Psoas muscle (tissue), 7 donors: ENCODE measurements at regions not wholly inside any gene's neighbourhood (a gene's known extent, or its start where the extent isn't known, plus 50 kb on each side); places are given as distances from the start of the nearest gene placed in this dataset.

Experiments
- ATAC-seq, 4 donors: fragments of 200-7000 bp; cut with Tn5 transposase; one replicate each; pipeline ENCODE4 v1.9.1; 2020; ENCODE audit warnings: moderate library complexity in 3 of 4, mild to moderate bottlenecking in 2 of 4
- DNase-seq, 2 donors: peaks; one replicate each; pipeline ENCODE4 v3.0.0-alpha.2; 2020
- H3K27ac ChIP-seq: fragments of 200-600 bp; one replicate; pipeline ENCODE4 v1.8.0; 2022
- H3K27me3 ChIP-seq, 3 donors: fragments of 200-600 bp in 1 of 3; one replicate each; pipeline versions ENCODE4 v1.6.1 to v1.8.0; 2013 to 2022; ENCODE audit warnings: low read length in 2 of 3, mild to moderate bottlenecking in 2 of 3, moderate library complexity in 1 of 3; ENCODE audit not compliant: insufficient read depth in 3 of 3
- H3K36me3 ChIP-seq, 2 donors: fragments of 200-600 bp in 1 of 2; one replicate each; pipeline versions ENCODE4 v1.6.1 to v1.8.0; 2013 to 2022; ENCODE audit warnings: low read depth in 1 of 2, mild to moderate bottlenecking in 1 of 2, moderate library complexity in 1 of 2; ENCODE audit not compliant: insufficient read depth in 1 of 2
- H3K4me1 ChIP-seq: fragments of 200-600 bp; one replicate; pipeline ENCODE4 v1.8.0; 2022
- H3K4me3 ChIP-seq: fragments of 200-600 bp; one replicate; pipeline ENCODE4 v1.8.0; 2022; ENCODE audit warnings: mild to moderate bottlenecking
- H3K9me3 ChIP-seq: fragments of 200-600 bp; one replicate; pipeline ENCODE4 v1.8.0; 2022
- WGBS, 3 donors: extraction: QIAGEN DNeasy Blood & Tissue Kit; methylation state at CpG; one replicate each; pipeline versions ENCODE4 v1.1.6 to v1.1.7; 2013; 5-methylcytosine and 5-hydroxymethylcytosine counted together
- intact Hi-C, 2 donors: fragments of 100-400 bp; cut with DNase I; formaldehyde crosslinking; loops; one replicate each; pipeline versions ENCODE4 v1.11.0 to v1.14.2; 2022
- TF ChIP-seq, protein P1 (sequence below): fragments of 200-600 bp; IDR thresholded peaks from one replicate; pipeline ENCODE4 v1.8.0; 2022; ENCODE audit warnings: antibody characterized with exemption
- donor health status: healthy with polysubstance abuse.
- donor health status: DM: no; HTN: no; CAD: no; lungs with moderate emphysema.
- donor health status: Bipolar disorder and iron deficiency.
- donor health status: healthy.
- donor health status: DM: yes; HTN: yes; CAD: no.
- donor health status: DM: no; HTN: no; CAD: no.
- donor health status: DM: yes; HTN: yes; CAD: no.

- WGBS, 3 donors, result 28 to 34% (median 34%) methylated on average over 8 of the region's 8 CpGs
- Histone ChIP-seq H3K4me3 (no peak overlapping the region), H3K4me1 (no peaks in the 10 kb centered on the region), H3K27ac (no peak overlapping the region), H3K36me3 (no peaks in the 10 kb centered on the region), H3K9me3 (no peaks in the 10 kb centered on the region), H3K27me3 (no peaks in the 10 kb centered on the region)
- TF ChIP-seq, protein P1, sequence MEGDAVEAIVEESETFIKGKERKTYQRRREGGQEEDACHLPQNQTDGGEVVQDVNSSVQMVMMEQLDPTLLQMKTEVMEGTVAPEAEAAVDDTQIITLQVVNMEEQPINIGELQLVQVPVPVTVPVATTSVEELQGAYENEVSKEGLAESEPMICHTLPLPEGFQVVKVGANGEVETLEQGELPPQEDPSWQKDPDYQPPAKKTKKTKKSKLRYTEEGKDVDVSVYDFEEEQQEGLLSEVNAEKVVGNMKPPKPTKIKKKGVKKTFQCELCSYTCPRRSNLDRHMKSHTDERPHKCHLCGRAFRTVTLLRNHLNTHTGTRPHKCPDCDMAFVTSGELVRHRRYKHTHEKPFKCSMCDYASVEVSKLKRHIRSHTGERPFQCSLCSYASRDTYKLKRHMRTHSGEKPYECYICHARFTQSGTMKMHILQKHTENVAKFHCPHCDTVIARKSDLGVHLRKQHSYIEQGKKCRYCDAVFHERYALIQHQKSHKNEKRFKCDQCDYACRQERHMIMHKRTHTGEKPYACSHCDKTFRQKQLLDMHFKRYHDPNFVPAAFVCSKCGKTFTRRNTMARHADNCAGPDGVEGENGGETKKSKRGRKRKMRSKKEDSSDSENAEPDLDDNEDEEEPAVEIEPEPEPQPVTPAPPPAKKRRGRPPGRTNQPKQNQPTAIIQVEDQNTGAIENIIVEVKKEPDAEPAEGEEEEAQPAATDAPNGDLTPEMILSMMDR, result no peak
- ATAC-seq, result no peak
- intact Hi-C loops, result no loop called here
- no peak for DNase-seq
Measured at GRCh38 chr5:62256161-62257019, 49.6 kb upstream of the KIF2A start.
